Spleen (tissue), 11 donors: ENCODE measurements at regions not wholly inside any gene's neighbourhood (a gene's known extent, or its start where the extent isn't known, plus 50 kb on each side); places are given as distances from the start of the nearest gene placed in this dataset.
"Not testable (repeated sequence)": the region's sequence is repeated elsewhere in the genome, so short reads cannot be mapped to it uniquely, and the experiment has no call there.

Experiments
- DNase-seq: peaks from one replicate; pipeline ENCODE4 v3.0.0-alpha.2; 2020
- H3K27ac ChIP-seq, 8 donors: fragments of 200-600 bp; sonication (generic) in 7 of 8; 1 replicate in 4 of 8; 2 replicates in 4 of 8; pipeline versions ENCODE4 v1.5.0 to v1.8.0; 2016 to 2021; ENCODE audit warnings: inconsistent platforms in 4 of 8, mild to moderate bottlenecking in 4 of 8, moderate library complexity in 1 of 8
- H3K27me3 ChIP-seq, 7 donors: fragments of 200-600 bp; sonication (generic) in 6 of 7; replicated peaks in 1 of 7; 1 replicate in 4 of 7; 2 replicates in 3 of 7; pipeline versions ENCODE4 v1.5.0 to v1.8.0; 2016 to 2021; ENCODE audit warnings: inconsistent platforms in 3 of 7, mild to moderate bottlenecking in 1 of 7
- H3K36me3 ChIP-seq, 6 donors: fragments of 200-600 bp; sonication (generic) in 5 of 6; 1 replicate in 4 of 6; 2 replicates in 2 of 6; pipeline versions ENCODE4 v1.5.0 to v1.8.0; 2016 to 2021; ENCODE audit warnings: inconsistent platforms in 2 of 6
- H3K4me1 ChIP-seq, 6 donors: fragments of 200-600 bp; sonication (generic) in 5 of 6; 1 replicate in 3 of 6; 2 replicates in 3 of 6; pipeline versions ENCODE4 v1.5.0 to v1.8.0; 2016 to 2021; ENCODE audit warnings: inconsistent platforms in 3 of 6
- H3K4me3 ChIP-seq, 8 donors: fragments of 200-600 bp; sonication (generic) in 7 of 8; 1 replicate in 4 of 8; 2 replicates in 4 of 8; pipeline versions ENCODE4 v1.5.0 to v1.8.0; 2016 to 2021; ENCODE audit warnings: inconsistent platforms in 4 of 8, mild to moderate bottlenecking in 4 of 8, moderate library complexity in 2 of 8
- H3K9me3 ChIP-seq, 8 donors: fragments of 200-600 bp; sonication (generic) in 7 of 8; 1 replicate in 4 of 8; 2 replicates in 4 of 8; pipeline versions ENCODE4 v1.5.0 to v1.8.0; 2016 to 2021; ENCODE audit warnings: inconsistent platforms in 4 of 8
- POLR2A ChIP-seq, 3 donors: fragments of 450-650 bp; IDR thresholded peaks; one replicate each; pipeline ENCODE4 v1.5.1; 2017; ENCODE audit warnings: antibody characterized with exemption in 3 of 3, mild to moderate bottlenecking in 1 of 3
- POLR2AphosphoS5 ChIP-seq, 3 donors: sonication (generic); formaldehyde crosslinking; IDR thresholded peaks; one replicate each; pipeline ENCODE4 v1.5.1; 2017; ENCODE audit warnings: antibody characterized with exemption in 3 of 3
- WGBS, 5 donors: extraction: QIAGEN DNeasy Blood & Tissue Kit in 3 of 5; methylation state at CpG; one replicate each; pipeline versions ENCODE4 v1.1.5 to v1.1.7; 2013 to 2018; 5-methylcytosine and 5-hydroxymethylcytosine counted together
- intact Hi-C: fragments of 100-400 bp; cut with DNase I; formaldehyde crosslinking; loops from one replicate; pipeline ENCODE4 v1.15.0; 2023; ENCODE audit warnings: low total_unique reads
- TF ChIP-seq, protein P1 (sequence below), 11 experiments: fragments of 200-600 bp in 7 of 11; fragments of 450-650 bp in 4 of 11; sonication (generic) in 4 of 11; IDR thresholded peaks in 8 of 11; conservative IDR thresholded peaks in 3 of 11; 1 replicate in 7 of 11; 2 replicates in 4 of 11; pipeline versions ENCODE4 v1.4.0 to v1.8.0; 2016 to 2021; ENCODE audit warnings: antibody characterized with exemption in 11 of 11, inconsistent platforms in 4 of 11, mild to moderate bottlenecking in 1 of 11
- donor health status: healthy with polysubstance abuse.
- donor health status: DM: no; HTN: no; CAD: no; lungs with moderate emphysema.
- donor health status: DM: no; HTN: no; CAD: no.
- donor health status: Bipolar disorder and iron deficiency.
- donor health status: healthy.
- donor health status: DM: no; HTN: no; CAD: no.
- donor health status: DM: yes; HTN: yes; CAD: no.

DNA sequence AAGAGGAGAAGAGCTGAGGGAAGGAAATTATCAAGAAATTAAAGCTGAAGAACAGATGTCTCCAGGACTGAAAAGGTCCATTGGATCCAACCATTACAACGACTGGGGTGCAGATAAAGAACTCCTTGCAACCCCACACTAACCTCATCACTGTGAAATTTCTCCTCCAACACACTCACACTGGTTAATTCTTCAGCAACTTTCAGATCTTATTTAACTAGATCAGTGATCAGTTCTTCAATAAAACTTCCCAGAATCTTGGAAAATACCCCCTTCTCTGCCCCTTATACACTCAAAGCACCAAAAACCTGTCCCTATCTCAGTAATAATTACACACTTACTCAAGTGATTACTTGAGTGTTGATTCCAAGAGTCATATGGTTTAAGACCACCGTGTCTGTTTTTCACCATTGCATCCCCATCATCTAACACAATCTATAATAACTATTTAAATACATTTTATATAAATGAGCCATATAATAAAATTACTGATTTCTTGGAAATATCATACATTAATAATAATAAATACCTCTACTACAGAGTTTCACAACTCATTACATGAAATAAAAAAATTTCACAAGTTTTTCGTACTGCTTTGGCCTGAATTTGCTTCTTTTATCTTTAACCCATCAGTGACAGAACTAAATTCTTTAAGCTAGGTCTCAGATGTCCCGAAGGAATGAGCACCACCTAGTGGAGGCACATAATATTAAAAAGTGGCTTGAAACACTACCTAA is 123.7 kb downstream of the MPP7 start:
- intact Hi-C loops, result no loop called here
- WGBS, 5 donors, result 20 to 34% (median 22%) methylated on average over 4 of the region's 4 CpGs

DNA sequence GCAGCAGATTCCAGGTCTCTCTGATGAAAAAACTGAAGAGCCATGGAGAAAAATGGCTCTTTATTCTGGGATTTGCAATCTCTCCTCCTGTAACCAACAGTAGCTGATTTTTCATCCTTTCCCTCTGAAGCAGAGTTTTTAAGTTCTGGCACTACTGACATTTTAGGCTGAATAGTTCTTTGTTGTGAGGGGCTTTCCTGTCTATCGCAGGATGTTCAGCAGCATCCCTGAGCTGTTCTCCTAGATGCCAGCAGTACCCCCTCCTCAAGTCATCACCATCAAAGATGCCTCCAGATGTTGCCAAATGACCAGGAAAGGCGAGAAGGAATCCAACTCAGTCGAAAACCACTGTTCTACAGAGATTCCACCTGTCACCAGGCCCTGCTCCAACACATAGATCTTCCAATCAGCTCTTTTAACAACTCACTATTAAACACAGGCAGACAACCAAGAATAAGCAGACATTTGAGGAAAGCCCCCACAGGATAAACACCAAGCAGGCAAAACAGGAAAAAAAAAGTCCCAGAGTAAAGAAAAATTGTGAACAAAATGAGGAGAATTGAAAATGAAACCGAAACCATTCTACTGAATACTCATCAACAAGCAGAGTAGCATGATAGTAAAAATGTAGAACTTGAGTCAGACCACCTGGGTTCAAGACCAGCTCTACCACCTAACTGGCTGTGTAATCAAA is 124.8 kb downstream of the MPP7 start:
- TF ChIP-seq, protein P1, sequence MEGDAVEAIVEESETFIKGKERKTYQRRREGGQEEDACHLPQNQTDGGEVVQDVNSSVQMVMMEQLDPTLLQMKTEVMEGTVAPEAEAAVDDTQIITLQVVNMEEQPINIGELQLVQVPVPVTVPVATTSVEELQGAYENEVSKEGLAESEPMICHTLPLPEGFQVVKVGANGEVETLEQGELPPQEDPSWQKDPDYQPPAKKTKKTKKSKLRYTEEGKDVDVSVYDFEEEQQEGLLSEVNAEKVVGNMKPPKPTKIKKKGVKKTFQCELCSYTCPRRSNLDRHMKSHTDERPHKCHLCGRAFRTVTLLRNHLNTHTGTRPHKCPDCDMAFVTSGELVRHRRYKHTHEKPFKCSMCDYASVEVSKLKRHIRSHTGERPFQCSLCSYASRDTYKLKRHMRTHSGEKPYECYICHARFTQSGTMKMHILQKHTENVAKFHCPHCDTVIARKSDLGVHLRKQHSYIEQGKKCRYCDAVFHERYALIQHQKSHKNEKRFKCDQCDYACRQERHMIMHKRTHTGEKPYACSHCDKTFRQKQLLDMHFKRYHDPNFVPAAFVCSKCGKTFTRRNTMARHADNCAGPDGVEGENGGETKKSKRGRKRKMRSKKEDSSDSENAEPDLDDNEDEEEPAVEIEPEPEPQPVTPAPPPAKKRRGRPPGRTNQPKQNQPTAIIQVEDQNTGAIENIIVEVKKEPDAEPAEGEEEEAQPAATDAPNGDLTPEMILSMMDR (IDR thresholded peaks at IDR 0.05 in 8 of 11, conservative IDR thresholded peaks at IDR 0.05 in 3 of 11), result no peak
- TF ChIP-seq POLR2AphosphoS5 (IDR thresholded peaks at IDR 0.05) (no peak), POLR2A (IDR thresholded peaks at IDR 0.05) (no peak)
- H3K4me3 ChIP-seq, result peak overlapping the region in 2 of 8 donors; percentile 11 to 45
- no peak for DNase-seq
- no peaks in the 10 kb centered on the region for H3K27me3 ChIP-seq
- peak overlapping the region in 5 of 8 donors; percentile 1 to 58 (median 29) for H3K27ac ChIP-seq
- H3K4me1 ChIP-seq, result peaks cover 4 to 23% (median 17%) of the 10 kb centered on the region in 6 donors
- WGBS, 5 donors, result 66 to 75% (median 70%) methylated on average over 4 of the region's 4 CpGs
- H3K9me3 ChIP-seq, result no peaks in the 10 kb centered on the region
- intact Hi-C loops, result no loop called here
- H3K36me3 ChIP-seq, result no peaks in the 10 kb centered on the region

More for the DNA sequence above, 123.7 kb downstream of the MPP7 start:
- no peak for DNase-seq
- Histone ChIP-seq H3K4me1 (peaks cover 4 to 23% (median 17%) of the 10 kb centered on the region in 6 donors), H3K27me3 (no peaks in the 10 kb centered on the region), H3K36me3 (no peaks in the 10 kb centered on the region), H3K4me3 (peak overlapping the region in 1 of 8 donors; percentile 45), H3K9me3 (no peaks in the 10 kb centered on the region), H3K27ac (peak overlapping the region in 2 of 8 donors; percentile 29 to 58)
- TF ChIP-seq, protein P1 (IDR thresholded peaks at IDR 0.05 in 8 of 11, conservative IDR thresholded peaks at IDR 0.05 in 3 of 11), result peak in 8 of 11 experiments; percentile 25 to 76 (median 67)
- no peak for TF ChIP-seq POLR2A (IDR thresholded peaks at IDR 0.05)

DNA sequence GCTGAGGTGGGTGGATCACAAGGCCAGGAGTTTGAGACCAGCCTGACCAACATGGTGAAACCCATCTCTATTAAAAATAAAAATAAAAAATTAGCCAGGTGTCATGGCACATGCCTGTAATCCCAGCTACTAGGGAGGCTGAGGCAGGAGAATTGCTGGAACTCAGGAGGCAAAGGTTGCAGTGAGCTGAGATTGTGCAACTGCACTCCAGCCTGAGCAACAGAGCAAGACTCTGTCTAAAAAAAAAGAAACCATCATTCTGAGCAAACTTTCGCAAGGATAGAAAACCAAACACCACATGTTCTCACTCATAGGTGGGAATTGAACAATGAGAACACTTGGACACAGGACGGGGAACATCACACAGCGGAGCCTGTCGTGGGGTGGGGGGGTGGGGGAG is 126.4 kb downstream of the MPP7 start:
- H3K4me3 ChIP-seq, H3K36me3 ChIP-seq, H3K9me3 ChIP-seq, H3K27me3 ChIP-seq, H3K27ac ChIP-seq, intact Hi-C loops, DNase-seq: not testable (repeated sequence)
- 53 to 85% (median 77%) methylated on average over 4 of the region's 4 CpGs for WGBS, 5 donors
- H3K4me1 ChIP-seq, result peaks cover 4 to 23% (median 17%) of the 10 kb centered on the region in 6 donors

DNA sequence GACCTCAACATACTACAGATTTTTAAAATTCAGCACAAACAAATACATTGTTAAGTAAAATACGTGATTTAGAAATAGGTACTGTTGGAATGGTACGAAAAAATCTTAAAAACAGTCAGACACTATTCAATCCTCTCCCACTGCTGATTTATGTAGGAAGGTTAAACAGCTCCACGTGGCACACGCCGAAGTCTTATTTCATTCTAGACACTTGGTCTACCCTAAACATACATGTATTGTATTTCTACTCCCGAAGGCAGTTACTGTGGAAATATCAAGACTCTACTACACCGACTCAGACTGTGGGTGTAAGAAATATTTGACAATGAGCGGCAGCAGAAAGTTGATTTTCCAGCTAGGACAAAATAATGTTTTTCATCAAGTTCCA is 130.6 kb downstream of the MPP7 start:
- Histone ChIP-seq H3K9me3 (no peaks in the 10 kb centered on the region), H3K27ac (no peak overlapping the region), H3K4me3 (no peak overlapping the region), H3K4me1 (no peaks in the 10 kb centered on the region), H3K36me3 (no peaks in the 10 kb centered on the region), H3K27me3 (no peaks in the 10 kb centered on the region)
- intact Hi-C loops, result no loop called here
- TF ChIP-seq POLR2A (IDR thresholded peaks at IDR 0.05) (no peak), POLR2AphosphoS5 (IDR thresholded peaks at IDR 0.05) (no peak)
- TF ChIP-seq, protein P1 (IDR thresholded peaks at IDR 0.05 in 8 of 11, conservative IDR thresholded peaks at IDR 0.05 in 3 of 11), result no peak
- no peak for DNase-seq
- WGBS, 5 donors, result 93 to 97% (median 94%) methylated on average over 8 of the region's 8 CpGs
